ENCODE measurements at regions not wholly inside any gene's neighbourhood (a gene's known extent, or its start where the extent isn't known, plus 50 kb on each side); places are given as distances from the start of the nearest gene placed in this dataset.

GRCh38 chr6:95328231-95328630 lies 249.1 kb upstream of the MANEA start:
- intact Hi-C loops (cut with DNase I; ENCODE audit: low total_unique reads): no loop called here
- no peaks in the 10 kb centered on the region for H3K27me3 ChIP-seq (replicated peaks in 1 of 7)
- no peak overlapping the region for H3K27ac ChIP-seq
- no peak overlapping the region for H3K4me3 ChIP-seq
- H3K9me3 ChIP-seq: no peaks in the 10 kb centered on the region
- no peaks in the 10 kb centered on the region for H3K4me1 ChIP-seq
- H3K36me3 ChIP-seq: no peaks in the 10 kb centered on the region
- TF ChIP-seq POLR2A (IDR thresholded peaks at IDR 0.05) (no peak), CTCF (IDR thresholded peaks at IDR 0.05 in 8 of 11, conservative IDR thresholded peaks at IDR 0.05 in 3 of 11) (no peak), POLR2AphosphoS5 (IDR thresholded peaks at IDR 0.05) (no peak)
- WGBS, 5 donors: 29 to 73% (median 58%) methylated on average over 2 of the region's 2 CpGs
- DNase-seq: no peak

- intact Hi-C loops (cut with DNase I; ENCODE audit: low total_unique reads): no loop called here
- 52 to 78% (median 59%) methylated on average over 3 of the region's 3 CpGs for WGBS, 5 donors
- Histone ChIP-seq H3K9me3 (no peaks in the 10 kb centered on the region), H3K4me3 (no peak overlapping the region), H3K4me1 (no peaks in the 10 kb centered on the region), H3K36me3 (no peaks in the 10 kb centered on the region), H3K27ac (no peak overlapping the region), H3K27me3 (replicated peaks in 1 of 7) (no peaks in the 10 kb centered on the region)
- no peak for TF ChIP-seq POLR2AphosphoS5 (IDR thresholded peaks at IDR 0.05)
- no peak for TF ChIP-seq POLR2A (IDR thresholded peaks at IDR 0.05)
- TF ChIP-seq CTCF (IDR thresholded peaks at IDR 0.05 in 8 of 11, conservative IDR thresholded peaks at IDR 0.05 in 3 of 11): no peak
- no peak for DNase-seq
Observed at GRCh38 chr6:95352064-95352795, 225.1 kb upstream of the MANEA start.

GRCh38 chr6:95354551-95354950 lies 222.8 kb upstream of the MANEA start:
- H3K4me3 ChIP-seq: no peak overlapping the region
- no peaks in the 10 kb centered on the region for H3K36me3 ChIP-seq
- DNase-seq: no peak
- H3K4me1 ChIP-seq: no peaks in the 10 kb centered on the region
- no peak for TF ChIP-seq POLR2A (IDR thresholded peaks at IDR 0.05)
- no peak for TF ChIP-seq POLR2AphosphoS5 (IDR thresholded peaks at IDR 0.05)
- TF ChIP-seq CTCF (IDR thresholded peaks at IDR 0.05 in 8 of 11, conservative IDR thresholded peaks at IDR 0.05 in 3 of 11): no peak
- intact Hi-C loops (cut with DNase I; ENCODE audit: low total_unique reads): no loop called here
- H3K9me3 ChIP-seq: no peaks in the 10 kb centered on the region
- 86 to 96% (median 89%) methylated on average over 10 of the region's 10 CpGs for WGBS, 5 donors
- H3K27ac ChIP-seq: no peak overlapping the region
- H3K27me3 ChIP-seq (replicated peaks in 1 of 7): no peaks in the 10 kb centered on the region

GRCh38 chr6:95357380-95358020 lies 219.8 kb upstream of the MANEA start:
- no peak overlapping the region for H3K27ac ChIP-seq
- H3K4me3 ChIP-seq: no peak overlapping the region
- no peaks in the 10 kb centered on the region for H3K36me3 ChIP-seq
- TF ChIP-seq POLR2A (IDR thresholded peaks at IDR 0.05): no peak
- TF ChIP-seq POLR2AphosphoS5 (IDR thresholded peaks at IDR 0.05): no peak
- TF ChIP-seq CTCF (IDR thresholded peaks at IDR 0.05 in 8 of 11, conservative IDR thresholded peaks at IDR 0.05 in 3 of 11): no peak
- no peaks in the 10 kb centered on the region for H3K9me3 ChIP-seq
- H3K4me1 ChIP-seq: no peaks in the 10 kb centered on the region
- WGBS, 5 donors: 63 to 78% (median 73%) methylated on average over 4 of the region's 4 CpGs
- no peak for DNase-seq
- H3K27me3 ChIP-seq (replicated peaks in 1 of 7): no peaks in the 10 kb centered on the region
- intact Hi-C loops (cut with DNase I; ENCODE audit: low total_unique reads): no loop called here
